ENCODE measurements at regions not wholly inside any gene's neighbourhood (a gene's known extent, or its start where the extent isn't known, plus 50 kb on each side); places are given as distances from the start of the nearest gene placed in this dataset.
"Not testable (repeated sequence)": the region's sequence is repeated elsewhere in the genome, so short reads cannot be mapped to it uniquely, and the experiment has no call there.

- DNase-seq (ENCODE audit: low read depth in 2 of 2, low spot score in 1 of 2), result not testable (repeated sequence)
These were observed 169.7 kb upstream of the FOXD4L5 start for GRCh38 chr9:65454666-65455065.

- not testable (repeated sequence) for DNase-seq (ENCODE audit: low read depth in 2 of 2, low spot score in 1 of 2)
These were observed 169.0 kb upstream of the FOXD4L5 start for GRCh38 chr9:65454034-65454433.

- not testable (repeated sequence) for DNase-seq (ENCODE audit: low read depth in 2 of 2, low spot score in 1 of 2)
These were observed 165.0 kb upstream of the FOXD4L5 start for GRCh38 chr9:65449886-65450610.

GRCh38 chr9:65449423-65449822 is 164.4 kb upstream of the FOXD4L5 start:
- no peak for DNase-seq (ENCODE audit: low read depth in 2 of 2, low spot score in 1 of 2)

GRCh38 chr9:65447146-65447545 is 162.1 kb upstream of the FOXD4L5 start:
- DNase-seq (ENCODE audit: low read depth in 2 of 2, low spot score in 1 of 2), result not testable (repeated sequence)

GRCh38 chr9:65445991-65446390 is 161.0 kb upstream of the FOXD4L5 start:
- DNase-seq (ENCODE audit: low read depth in 2 of 2, low spot score in 1 of 2), result not testable (repeated sequence)

GRCh38 chr9:65444943-65445342 is 159.9 kb upstream of the FOXD4L5 start:
- no peak for DNase-seq (ENCODE audit: low read depth in 2 of 2, low spot score in 1 of 2)

- not testable (repeated sequence) for DNase-seq (ENCODE audit: low read depth in 2 of 2, low spot score in 1 of 2)
These were observed 157.1 kb upstream of the FOXD4L5 start for GRCh38 chr9:65442116-65442515.

- DNase-seq (ENCODE audit: low read depth in 2 of 2, low spot score in 1 of 2), result not testable (repeated sequence)
These were observed 156.4 kb upstream of the FOXD4L5 start for GRCh38 chr9:65441324-65441920.

GRCh38 chr9:65437724-65438123 is 152.7 kb upstream of the FOXD4L5 start:
- no peak for DNase-seq (ENCODE audit: low read depth in 2 of 2, low spot score in 1 of 2)

GRCh38 chr9:65435464-65435863 is 150.5 kb upstream of the FOXD4L5 start:
- no peak for DNase-seq (ENCODE audit: low read depth in 2 of 2, low spot score in 1 of 2)

GRCh38 chr9:65432722-65433323 is 147.8 kb upstream of the FOXD4L5 start:
- no peak for DNase-seq (ENCODE audit: low read depth in 2 of 2, low spot score in 1 of 2)

- DNase-seq (ENCODE audit: low read depth in 2 of 2, low spot score in 1 of 2), result no peak
These were observed 147.0 kb upstream of the FOXD4L5 start for GRCh38 chr9:65432051-65432450.

- DNase-seq (ENCODE audit: low read depth in 2 of 2, low spot score in 1 of 2), result no peak
These were observed 145.2 kb upstream of the FOXD4L5 start for GRCh38 chr9:65430221-65430620.

GRCh38 chr9:65427361-65427760 is 142.4 kb upstream of the FOXD4L5 start:
- DNase-seq (ENCODE audit: low read depth in 2 of 2, low spot score in 1 of 2), result not testable (repeated sequence)

- not testable (repeated sequence) for DNase-seq (ENCODE audit: low read depth in 2 of 2, low spot score in 1 of 2)
These were observed 141.8 kb upstream of the FOXD4L5 start for GRCh38 chr9:65426813-65427212.

GRCh38 chr9:65426231-65426630 is 141.2 kb upstream of the FOXD4L5 start:
- no peak for DNase-seq (ENCODE audit: low read depth in 2 of 2, low spot score in 1 of 2)

- DNase-seq (ENCODE audit: low read depth in 2 of 2, low spot score in 1 of 2), result not testable (repeated sequence)
These were observed 140.2 kb upstream of the FOXD4L5 start for GRCh38 chr9:65425183-65425582.

GRCh38 chr9:65424437-65424984 is 139.5 kb upstream of the FOXD4L5 start:
- DNase-seq (ENCODE audit: low read depth in 2 of 2, low spot score in 1 of 2), result not testable (repeated sequence)

GRCh38 chr9:65423691-65424436 is 138.9 kb upstream of the FOXD4L5 start:
- not testable (repeated sequence) for DNase-seq (ENCODE audit: low read depth in 2 of 2, low spot score in 1 of 2)

- DNase-seq (ENCODE audit: low read depth in 2 of 2, low spot score in 1 of 2), result not testable (repeated sequence)
These were observed 138.1 kb upstream of the FOXD4L5 start for GRCh38 chr9:65422966-65423690.
